ENCODE measurements at regions not wholly inside any gene's neighbourhood (a gene's known extent, or its start where the extent isn't known, plus 50 kb on each side); places are given as distances from the start of the nearest gene placed in this dataset.
"Not testable (repeated sequence)": the region's sequence is repeated elsewhere in the genome, so short reads cannot be mapped to it uniquely, and the experiment has no call there.

DNA sequence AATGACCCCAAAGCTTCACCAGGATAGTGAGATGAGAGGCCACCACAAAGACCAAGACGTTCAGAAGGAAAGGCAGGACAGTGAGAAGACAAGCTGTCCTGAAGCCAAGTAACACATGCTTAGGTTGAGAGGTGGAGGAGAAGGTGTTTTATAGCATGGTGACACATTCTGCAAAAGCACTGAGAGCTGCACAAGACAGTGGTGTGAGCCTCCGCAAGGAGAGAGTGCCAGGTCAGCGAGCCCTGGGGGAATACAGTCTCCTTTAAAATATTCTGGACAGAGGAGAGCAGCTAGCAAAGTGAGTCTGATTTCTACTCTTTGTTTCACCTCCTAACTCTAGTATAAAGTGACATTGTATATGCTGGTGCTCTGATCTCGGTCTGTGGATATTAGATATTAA lies 68.0 kb upstream of the VKORC1L1 start:
- no peak overlapping the region for H3K4me2 ChIP-seq (ENCODE audit: low read length)

GRCh38 chr7:65807067-65807466 lies 65.8 kb upstream of the VKORC1L1 start:
- H3K9me3 ChIP-seq (ENCODE audit: low read length); H3K9ac ChIP-seq (ENCODE audit: low read length); H3K4me2 ChIP-seq (ENCODE audit: low read length); H3K27me3 ChIP-seq (ENCODE audit: low read length); H3K9me2 ChIP-seq (replicated peaks; ENCODE audit: low read length); H3F3A ChIP-seq (ENCODE audit: low read length, unreplicated experiment); H3K27ac ChIP-seq (ENCODE audit: low read length); DNase-seq; intact Hi-C loops (cut with micrococcal nuclease); POLR2A ChIA-PET (ENCODE audit: unreplicated experiment); BruUV-seq (replicated peaks); H3K79me2 ChIP-seq (ENCODE audit: low read length); H3K4me1 ChIP-seq (ENCODE audit: insufficient read depth, low read length); H3K36me3 ChIP-seq (ENCODE audit: low read depth, low read length); H3K4me3 ChIP-seq (ENCODE audit: low read length); H4K20me1 ChIP-seq (ENCODE audit: low read length); ATAC-seq; H2AFZ ChIP-seq (ENCODE audit: low read length); CTCF ChIA-PET: not testable (repeated sequence)

More for the DNA sequence above, 68.0 kb upstream of the VKORC1L1 start:
- ChIA-PET POLR2A (ENCODE audit: unreplicated experiment) (no interaction called here), CTCF (no interaction called here)
- Histone ChIP-seq H3K9me3 (ENCODE audit: low read length) (no peaks in the 10 kb centered on the region), H3K9ac (ENCODE audit: low read length) (no peak overlapping the region), H3K79me2 (ENCODE audit: low read length) (no peaks in the 10 kb centered on the region), H3K36me3 (ENCODE audit: low read depth, low read length) (0 out of 2 replicates have a peak, but pooled peaks cover 4% of the 10 kb centered on the region), H3K4me3 (ENCODE audit: low read length) (no peak overlapping the region), H4K20me1 (ENCODE audit: low read length) (no peaks in the 10 kb centered on the region), H3K9me2 (replicated peaks; ENCODE audit: low read length) (no peaks in the 10 kb centered on the region), H3K27ac (ENCODE audit: low read length) (no peak overlapping the region), H3K4me1 (ENCODE audit: insufficient read depth, low read length) (no peaks in the 10 kb centered on the region), H2AFZ (ENCODE audit: low read length) (no peak overlapping the region), H3F3A (ENCODE audit: low read length, unreplicated experiment) (no peaks in the 10 kb centered on the region), H3K27me3 (ENCODE audit: low read length) (no peaks in the 10 kb centered on the region)
- DNase-seq (peak; percentile 2), ATAC-seq (peak; percentile 40; the same call in 1 of the 2 replicates)
- intact Hi-C loops (cut with micrococcal nuclease), result no loop called here
- no TSS peak for BruUV-seq (replicated peaks)
- TF ChIP-seq, protein P1, sequence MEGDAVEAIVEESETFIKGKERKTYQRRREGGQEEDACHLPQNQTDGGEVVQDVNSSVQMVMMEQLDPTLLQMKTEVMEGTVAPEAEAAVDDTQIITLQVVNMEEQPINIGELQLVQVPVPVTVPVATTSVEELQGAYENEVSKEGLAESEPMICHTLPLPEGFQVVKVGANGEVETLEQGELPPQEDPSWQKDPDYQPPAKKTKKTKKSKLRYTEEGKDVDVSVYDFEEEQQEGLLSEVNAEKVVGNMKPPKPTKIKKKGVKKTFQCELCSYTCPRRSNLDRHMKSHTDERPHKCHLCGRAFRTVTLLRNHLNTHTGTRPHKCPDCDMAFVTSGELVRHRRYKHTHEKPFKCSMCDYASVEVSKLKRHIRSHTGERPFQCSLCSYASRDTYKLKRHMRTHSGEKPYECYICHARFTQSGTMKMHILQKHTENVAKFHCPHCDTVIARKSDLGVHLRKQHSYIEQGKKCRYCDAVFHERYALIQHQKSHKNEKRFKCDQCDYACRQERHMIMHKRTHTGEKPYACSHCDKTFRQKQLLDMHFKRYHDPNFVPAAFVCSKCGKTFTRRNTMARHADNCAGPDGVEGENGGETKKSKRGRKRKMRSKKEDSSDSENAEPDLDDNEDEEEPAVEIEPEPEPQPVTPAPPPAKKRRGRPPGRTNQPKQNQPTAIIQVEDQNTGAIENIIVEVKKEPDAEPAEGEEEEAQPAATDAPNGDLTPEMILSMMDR (conservative IDR thresholded peaks at IDR 0.05; ENCODE audit: low read depth, low read length), result no peak
- TF ChIP-seq EZH2 (IDR thresholded peaks at IDR 0.05; ENCODE audit: low read length, unreplicated experiment), result no peak
- TF ChIP-seq EZH2phosphoT487 (IDR thresholded peaks at IDR 0.05; ENCODE audit: borderline replicate concordance, low read length), result no peak

GRCh38 chr7:65809259-65809981 lies 63.5 kb upstream of the VKORC1L1 start:
- intact Hi-C loops (cut with micrococcal nuclease), result no loop called here

More at GRCh38 chr7:65809259-65809981, 63.5 kb upstream of the VKORC1L1 start:
- no peaks in the 10 kb centered on the region for H4K20me1 ChIP-seq (ENCODE audit: low read length)
- POLR2A ChIA-PET (ENCODE audit: unreplicated experiment), result no interaction called here
- no peaks in the 10 kb centered on the region for H3F3A ChIP-seq (ENCODE audit: low read length, unreplicated experiment)
- H3K36me3 ChIP-seq (ENCODE audit: low read depth, low read length), result 0 out of 2 replicates have a peak, but pooled peaks cover 4% of the 10 kb centered on the region
- no peaks in the 10 kb centered on the region for H3K9me3 ChIP-seq (ENCODE audit: low read length)
- BruUV-seq (replicated peaks), result no TSS peak
- CTCF ChIA-PET, result no interaction called here
- H3K4me2 ChIP-seq (ENCODE audit: low read length), result no peak overlapping the region
- no peak for ATAC-seq
- no peaks in the 10 kb centered on the region for H3K27me3 ChIP-seq (ENCODE audit: low read length)
- no peaks in the 10 kb centered on the region for H3K79me2 ChIP-seq (ENCODE audit: low read length)
- DNase-seq, result no peak
- no peaks in the 10 kb centered on the region for H3K9me2 ChIP-seq (replicated peaks; ENCODE audit: low read length)
- H3K4me1 ChIP-seq (ENCODE audit: insufficient read depth, low read length), result no peaks in the 10 kb centered on the region
- H3K27ac ChIP-seq (ENCODE audit: low read length), result no peak overlapping the region
- H2AFZ ChIP-seq (ENCODE audit: low read length), result no peak overlapping the region
- H3K9ac ChIP-seq (ENCODE audit: low read length), result no peak overlapping the region
- TF ChIP-seq EZH2 (IDR thresholded peaks at IDR 0.05; ENCODE audit: low read length, unreplicated experiment), result no peak
- no peak for TF ChIP-seq EZH2phosphoT487 (IDR thresholded peaks at IDR 0.05; ENCODE audit: borderline replicate concordance, low read length)
- H3K4me3 ChIP-seq (ENCODE audit: low read length), result no peak overlapping the region
